GM12878 (cell line): ENCODE measurements at regions not wholly inside any gene's neighbourhood (a gene's known extent, or its start where the extent isn't known, plus 50 kb on each side); places are given as distances from the start of the nearest gene placed in this dataset.

ENCODE experiments used
- ATAC-seq: fragments of 200-7000 bp; cut with Tn5 transposase; 3 replicates; pipeline ENCODE4 v1.9.1; 2020; ENCODE audit warnings: mild to moderate bottlenecking, moderate library complexity
- BruUV-seq: library from RNA; stranded (reverse); fragments of 400-500 nt; replicated peaks from 2 replicates; lab custom pipeline; 2021; lab: Mats Ljungman, UMichigan
- CTCF ChIA-PET: fragments of 300-600 bp; sonication (Branson Sonifier 250); formaldehyde crosslinking; extraction: SDS; loops from one replicate; lab custom pipeline; 2021; ENCODE audit warnings: inconsistent platforms; lab: Yijun Ruan, JAX
- POLR2A ChIA-PET: fragments of 350-600 bp; formaldehyde crosslinking; extraction: SDS; loops from one replicate; lab custom pipeline; 2021; ENCODE audit warnings: inconsistent platforms; lab: Charles Lee
- RAD21 ChIA-PET: fragments of 300-600 bp; sonication (Branson Sonifier 250); formaldehyde crosslinking; loops from one replicate; lab custom pipeline; 2023; ENCODE audit warnings: antibody characterized with exemption; ENCODE audit not compliant: unreplicated experiment; lab: Charles Lee
- SMC1A ChIA-PET: fragments of 300-600 bp; sonication (Branson Sonifier 250); formaldehyde crosslinking; loops from one replicate; lab custom pipeline; 2023; ENCODE audit not compliant: unreplicated experiment, uncharacterized antibody; lab: Charles Lee
- DNase-seq: peaks from one replicate; pipeline ENCODE4 v3.0.0-alpha.2; 2011; ENCODE audit warnings: low read depth, low spot score
- FAIRE-seq: peaks from 3 replicates; lab custom pipeline; 2011; peaks lifted over from hg19 to GRCh38; lab: Jason Lieb, UNC
- H2AFZ ChIP-seq: 2 replicates; pipeline ENCODE4 v1.6.0; 2011; ENCODE audit warnings: low read depth, low read length, control low read depth; ENCODE audit not compliant: control insufficient read depth
- H3K27ac ChIP-seq: 2 replicates; pipeline ENCODE4 v1.5.1; 2011; ENCODE audit warnings: control low read depth; ENCODE audit not compliant: control insufficient read depth, insufficient read depth
- H3K27me3 ChIP-seq, 2 experiments: replicated peaks in 1 of 2; 2 replicates each; pipeline versions ENCODE4 v1.6.0 to v1.6.1; 2011; ENCODE audit warnings: low read length in 1 of 2; ENCODE audit not compliant: control insufficient read depth in 2 of 2, insufficient read depth in 2 of 2
- H3K36me3 ChIP-seq, 2 experiments: 2 replicates each; pipeline ENCODE4 v1.5.1; 2011; ENCODE audit warnings: low read length in 1 of 2; ENCODE audit not compliant: control insufficient read depth in 2 of 2, insufficient read depth in 2 of 2
- H3K4me1 ChIP-seq: 2 replicates; pipeline ENCODE4 v1.6.1; 2011; ENCODE audit warnings: mild to moderate bottlenecking, low read length, moderate library complexity, mixed read lengths; ENCODE audit not compliant: control insufficient read depth, insufficient read depth
- H3K4me2 ChIP-seq: 2 replicates; pipeline ENCODE4 v1.6.0; 2011; ENCODE audit warnings: control low read depth; ENCODE audit not compliant: control insufficient read depth, insufficient read depth
- H3K4me3 ChIP-seq: fragments of 200-600 bp; sonication (generic); 2 replicates; pipeline ENCODE4 v1.5.1; 2016
- H3K79me2 ChIP-seq: 2 replicates; pipeline ENCODE4 v1.6.0; 2011; ENCODE audit warnings: low read length; ENCODE audit not compliant: control insufficient read depth, insufficient read depth
- H3K9ac ChIP-seq: 2 replicates; pipeline ENCODE4 v1.8.0; 2011; ENCODE audit warnings: low read length, control low read depth, mixed read lengths; ENCODE audit not compliant: control insufficient read depth, insufficient read depth
- H3K9me3 ChIP-seq: replicated peaks from 3 replicates; pipeline ENCODE4 v1.5.1; 2011; ENCODE audit warnings: mild to moderate bottlenecking, low read length; ENCODE audit not compliant: control insufficient read depth, insufficient read depth
- H4K20me1 ChIP-seq: 2 replicates; pipeline ENCODE4 v1.6.0; 2011; ENCODE audit not compliant: control insufficient read depth, insufficient read depth
- CHD4 ChIP-seq: fragments of 200-600 bp; sonication (generic); IDR thresholded peaks from 2 replicates; pipeline ENCODE4 v1.6.1; 2016; ENCODE audit warnings: mild to moderate bottlenecking
- IRF5 ChIP-seq: fragments of 450-650 bp; IDR thresholded peaks from 2 replicates; pipeline ENCODE4 v1.6.1; 2017; ENCODE audit warnings: borderline replicate concordance
- RUNX3 ChIP-seq: IDR thresholded peaks from 2 replicates; pipeline ENCODE4 v1.6.1; 2012; ENCODE audit warnings: low read length, inconsistent platforms
- SUZ12 ChIP-seq: fragments of 200-600 bp; sonication (generic); IDR thresholded peaks from one replicate; pipeline ENCODE4 v1.6.1; 2018; ENCODE audit warnings: antibody characterized with exemption, mild to moderate bottlenecking; ENCODE audit not compliant: unreplicated experiment
- TAF1 ChIP-seq: IDR thresholded peaks from 2 replicates; pipeline ENCODE4 v1.6.1; 2011; ENCODE audit warnings: mild to moderate bottlenecking, low read depth, low read length, borderline replicate concordance
- TBL1XR1 ChIP-seq: IDR thresholded peaks from 2 replicates; pipeline ENCODE4 v1.6.1; 2012; ENCODE audit warnings: low read depth, low read length, improper control_type of control experiment
- TCF12 ChIP-seq: IDR thresholded peaks from 2 replicates; pipeline ENCODE4 v1.6.1; 2011; ENCODE audit warnings: low read depth, mild to moderate bottlenecking, low read length
- USF1 ChIP-seq: IDR thresholded peaks from 2 replicates; pipeline ENCODE4 v1.6.1; 2011; ENCODE audit warnings: borderline replicate concordance, low read depth, mild to moderate bottlenecking, moderate library complexity, mixed read lengths, low read length; ENCODE audit not compliant: insufficient read depth; ENCODE audit errors: extremely low read length
- ZNF384 ChIP-seq: IDR thresholded peaks from 2 replicates; pipeline ENCODE4 v1.6.1; 2012; ENCODE audit warnings: low read depth, mild to moderate bottlenecking, low read length, improper control_type of control experiment, borderline replicate concordance
- ZNF592 ChIP-seq: fragments of 450-650 bp; IDR thresholded peaks from 2 replicates; pipeline ENCODE4 v1.6.1; 2017; ENCODE audit warnings: mild to moderate bottlenecking, moderate library complexity
- WGBS: methylation state at CpG from one replicate; pipeline ENCODE4 v1.1.6; 2016; ENCODE audit warnings: low lambda C conversion rate; ENCODE audit not compliant: insufficient replicate concordance, insufficient coverage; ENCODE audit errors: missing lambda C conversion rate; 5-methylcytosine and 5-hydroxymethylcytosine counted together
- in situ Hi-C: fragments of 300-500 bp; cut with MboI; formaldehyde crosslinking; loops from 9 replicates; pipeline ENCODE4 v1.14.3; 2018; ENCODE audit warnings: mixed read lengths
- intact Hi-C: fragments of 100-400 bp; cut with micrococcal nuclease; formaldehyde crosslinking; loops from one replicate; pipeline ENCODE4 v1.14.2; 2022; ENCODE audit not compliant: unreplicated experiment

GRCh38 chr14:97994020-97994531 lies 1196.9 kb downstream of the VRK1 start (continued):
- TF ChIP-seq USF1 (no peak), RUNX3 (no peak), CHD4 (no peak), IRF5 (no peak), TCF12 (no peak), ZNF592 (no peak)

- no peak for FAIRE-seq
- Histone ChIP-seq H3K9ac (no peak overlapping the region), H3K27ac (no peak overlapping the region), H3K9me3 (no peaks in the 10 kb centered on the region; the same call in 2 of the 3 replicates), H3K36me3 (no peaks in the 10 kb centered on the region), H4K20me1 (no peaks in the 10 kb centered on the region), H3K79me2 (no peaks in the 10 kb centered on the region), H3K4me3 (no peak overlapping the region), H3K4me1 (no peaks in the 10 kb centered on the region), H2AFZ (no peak overlapping the region), H3K4me2 (no peak overlapping the region), H3K27me3 (no peaks in the 10 kb centered on the region)
- ChIA-PET POLR2A (no interaction called here), SMC1A (interaction anchor here (1.3 kb wide), 1 partner anchor 27 kb away, joined by 5 read pairs; no protein-coding TSS in a partner anchor), RAD21 (no interaction called here), CTCF (no interaction called here)
- 17% methylated on average over 2 of the region's 2 CpGs for WGBS
- in situ Hi-C loops = no loop called here
- no TSS peak for BruUV-seq
- ATAC-seq = no peak
- no peak for DNase-seq
- intact Hi-C loops = no loop called here
- TF ChIP-seq ZNF384 (no peak), SUZ12 (no peak), TBL1XR1 (no peak), TAF1 (no peak), ZNF592 (no peak), TCF12 (no peak)
Measured at GRCh38 chr14:97995038-97995437, 1197.9 kb downstream of the VRK1 start.
